ENCODE measurements at regions not wholly inside any gene's neighbourhood (a gene's known extent, or its start where the extent isn't known, plus 50 kb on each side); places are given as distances from the start of the nearest gene placed in this dataset.

DNA sequence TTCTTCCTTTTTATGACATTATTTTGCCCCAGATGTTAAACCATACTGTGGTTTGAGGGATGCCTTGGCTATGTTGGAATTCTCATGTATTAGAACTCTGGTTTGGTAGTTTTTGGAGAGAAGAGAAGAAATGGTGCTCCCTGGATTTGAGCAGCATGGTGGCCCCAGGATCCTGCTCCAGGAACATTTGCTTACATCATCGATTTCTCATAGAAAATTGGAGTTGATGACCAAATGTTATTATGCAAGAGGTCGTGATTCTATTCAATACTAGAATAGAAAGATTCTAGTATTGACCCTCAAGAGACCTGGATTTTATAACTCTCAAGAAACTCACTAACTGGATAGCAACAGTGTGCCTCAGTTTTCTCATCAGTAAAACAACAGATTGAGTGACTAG lies 77.5 kb upstream of the GNAQ start:
- TF ChIP-seq POLR2A (IDR thresholded peaks at IDR 0.05) (no peak), POLR2AphosphoS5 (IDR thresholded peaks at IDR 0.05) (no peak)
- TF ChIP-seq, protein P1, sequence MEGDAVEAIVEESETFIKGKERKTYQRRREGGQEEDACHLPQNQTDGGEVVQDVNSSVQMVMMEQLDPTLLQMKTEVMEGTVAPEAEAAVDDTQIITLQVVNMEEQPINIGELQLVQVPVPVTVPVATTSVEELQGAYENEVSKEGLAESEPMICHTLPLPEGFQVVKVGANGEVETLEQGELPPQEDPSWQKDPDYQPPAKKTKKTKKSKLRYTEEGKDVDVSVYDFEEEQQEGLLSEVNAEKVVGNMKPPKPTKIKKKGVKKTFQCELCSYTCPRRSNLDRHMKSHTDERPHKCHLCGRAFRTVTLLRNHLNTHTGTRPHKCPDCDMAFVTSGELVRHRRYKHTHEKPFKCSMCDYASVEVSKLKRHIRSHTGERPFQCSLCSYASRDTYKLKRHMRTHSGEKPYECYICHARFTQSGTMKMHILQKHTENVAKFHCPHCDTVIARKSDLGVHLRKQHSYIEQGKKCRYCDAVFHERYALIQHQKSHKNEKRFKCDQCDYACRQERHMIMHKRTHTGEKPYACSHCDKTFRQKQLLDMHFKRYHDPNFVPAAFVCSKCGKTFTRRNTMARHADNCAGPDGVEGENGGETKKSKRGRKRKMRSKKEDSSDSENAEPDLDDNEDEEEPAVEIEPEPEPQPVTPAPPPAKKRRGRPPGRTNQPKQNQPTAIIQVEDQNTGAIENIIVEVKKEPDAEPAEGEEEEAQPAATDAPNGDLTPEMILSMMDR (IDR thresholded peaks at IDR 0.05) = no peak

Data from sigmoid colon (tissue), 4 donors.